GM18861 (cell line): ENCODE measurements at regions not wholly inside any gene's neighbourhood (a gene's known extent, or its start where the extent isn't known, plus 50 kb on each side); places are given as distances from the start of the nearest gene placed in this dataset.

Experiments
- ATAC-seq: cut with Tn5 transposase; IDR thresholded peaks from one replicate; pipeline ENCODE4 v1.9.1; 2021; ENCODE audit not compliant: unreplicated experiment

DNA sequence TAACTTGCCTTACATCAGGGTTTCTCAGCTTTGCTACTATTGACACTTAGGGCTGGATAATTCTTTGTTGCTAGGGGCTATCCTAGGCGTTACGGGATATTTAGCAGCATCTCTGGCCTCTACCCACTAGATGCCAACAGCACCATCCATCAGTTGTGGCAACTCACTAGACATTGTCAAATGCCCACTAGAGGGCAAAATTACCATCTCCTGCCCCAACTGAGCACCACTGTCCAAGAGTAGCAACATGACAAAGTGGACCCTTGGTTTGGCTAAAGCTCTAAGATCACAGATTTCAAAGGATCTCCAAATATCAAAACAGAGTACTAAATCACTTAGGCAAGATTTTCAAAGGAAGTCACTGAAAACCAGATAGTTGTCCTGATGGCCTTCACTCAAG, 251.7 kb upstream of the TBX3 start:
- ATAC-seq = no peak

DNA sequence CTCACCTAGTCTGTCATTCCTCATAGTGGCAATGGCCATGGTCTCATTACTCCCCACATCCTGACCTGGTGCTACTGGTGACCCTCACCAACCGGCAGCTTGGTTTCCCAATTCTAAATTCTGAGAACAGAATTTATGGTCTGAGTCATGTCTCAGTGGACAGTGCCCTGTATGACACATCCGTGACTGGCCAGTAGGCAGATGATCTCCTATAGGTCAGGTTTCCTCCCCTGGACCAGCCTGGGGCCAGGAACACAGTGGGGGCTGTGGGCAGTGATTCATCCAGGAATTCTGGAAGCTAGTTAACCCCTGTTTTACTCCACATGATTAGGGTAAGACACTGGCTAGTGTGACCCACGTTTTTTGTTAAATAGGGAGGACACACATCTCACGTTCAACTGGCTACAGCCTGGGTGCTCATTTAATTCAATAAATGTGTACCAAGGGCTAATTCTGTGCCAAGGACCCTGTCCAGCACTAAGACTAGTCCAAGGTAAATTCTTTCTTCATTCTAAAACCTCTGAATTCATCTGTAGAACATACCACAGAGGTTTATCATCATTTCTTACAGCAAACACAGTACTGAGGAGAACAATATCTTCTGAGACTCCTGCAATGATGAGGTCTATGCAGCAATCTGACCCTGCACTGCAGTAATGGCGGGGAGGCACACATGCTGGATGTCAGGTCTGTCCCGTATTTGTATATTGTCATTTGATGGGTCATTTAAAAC, 249.6 kb upstream of the TBX3 start:
- no peak for ATAC-seq

DNA sequence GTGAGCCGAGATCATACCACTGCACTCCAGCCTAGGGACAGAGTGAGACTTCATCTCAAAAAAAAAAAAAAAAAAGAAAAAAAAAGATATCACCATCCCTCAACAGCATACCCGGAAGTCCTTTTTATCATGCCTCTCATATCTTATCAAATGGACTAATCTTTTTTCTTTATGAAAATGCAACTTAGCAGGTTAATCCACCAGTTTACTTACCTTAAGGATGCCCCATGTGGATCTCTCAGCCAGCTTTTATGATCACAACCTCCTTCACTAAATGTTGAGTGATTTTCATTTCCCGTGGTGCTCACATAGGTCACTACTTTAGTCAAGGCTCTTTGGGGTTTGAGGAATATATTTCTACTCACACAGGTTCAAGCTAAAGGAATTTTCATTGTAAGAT, 248.8 kb upstream of the TBX3 start:
- no peak for ATAC-seq

DNA sequence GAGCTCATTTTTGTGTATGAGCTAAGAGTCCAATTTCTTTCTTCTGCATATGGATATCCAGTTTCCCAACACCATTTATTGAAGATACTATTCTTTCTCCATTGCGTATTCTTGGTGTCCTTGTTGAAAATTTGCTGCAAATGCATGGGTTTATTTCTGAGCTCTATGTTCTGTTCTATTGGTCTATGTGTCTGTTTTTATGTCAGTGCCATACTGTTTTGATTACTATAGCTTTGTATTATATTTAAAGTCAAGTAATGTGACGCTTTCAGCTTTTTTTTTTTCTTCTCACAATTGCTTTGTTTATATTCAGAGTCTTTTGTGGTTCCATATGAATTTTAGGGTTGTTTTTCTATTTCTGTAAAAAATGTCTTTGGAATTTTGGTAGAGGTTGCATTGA, 247.1 kb upstream of the TBX3 start:
- ATAC-seq = no peak

DNA sequence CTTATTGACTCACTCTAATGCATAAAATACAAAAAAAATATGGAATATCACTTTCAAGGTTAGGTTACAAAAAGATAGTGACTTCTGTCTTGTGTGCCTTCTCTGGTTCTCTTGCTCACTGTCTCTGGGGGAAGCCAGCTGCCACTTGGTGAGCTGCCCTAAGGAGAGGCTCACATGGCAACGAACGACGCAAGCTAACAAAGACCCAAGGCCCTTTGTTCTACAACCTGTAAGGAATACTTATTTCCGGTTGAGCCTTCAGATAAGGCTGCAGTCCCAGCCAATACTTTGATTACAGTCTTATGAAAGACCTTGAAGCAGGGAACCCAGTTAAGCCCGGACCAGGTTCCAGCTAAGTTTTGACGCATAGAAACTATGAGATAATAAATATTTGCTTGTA, 242.4 kb upstream of the TBX3 start:
- no peak for ATAC-seq

DNA sequence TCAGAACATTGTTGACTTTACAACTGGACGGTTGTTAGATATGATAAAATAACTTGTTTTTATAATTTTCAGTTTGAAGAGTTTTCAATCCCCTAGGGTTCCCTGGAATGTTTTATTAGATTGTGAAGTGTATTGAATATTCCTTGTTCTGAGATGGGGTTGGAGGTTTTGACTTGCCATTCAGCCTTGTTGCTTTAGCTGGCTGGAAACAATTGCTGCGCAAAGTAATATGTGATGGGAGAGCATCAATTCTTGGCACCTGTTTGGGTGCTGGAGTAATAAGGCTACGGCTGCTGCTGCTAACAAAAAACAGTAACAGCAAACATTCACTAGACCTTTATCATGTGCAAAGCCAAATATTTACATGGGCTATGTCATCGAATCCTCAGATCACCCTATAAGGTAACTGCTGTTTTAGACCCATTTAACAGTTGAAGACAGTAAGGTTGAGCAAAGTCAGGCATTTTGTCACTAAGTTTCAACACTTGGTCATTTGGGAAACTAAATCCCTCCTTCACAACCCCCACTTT, 241.0 kb upstream of the TBX3 start:
- ATAC-seq = no peak

DNA sequence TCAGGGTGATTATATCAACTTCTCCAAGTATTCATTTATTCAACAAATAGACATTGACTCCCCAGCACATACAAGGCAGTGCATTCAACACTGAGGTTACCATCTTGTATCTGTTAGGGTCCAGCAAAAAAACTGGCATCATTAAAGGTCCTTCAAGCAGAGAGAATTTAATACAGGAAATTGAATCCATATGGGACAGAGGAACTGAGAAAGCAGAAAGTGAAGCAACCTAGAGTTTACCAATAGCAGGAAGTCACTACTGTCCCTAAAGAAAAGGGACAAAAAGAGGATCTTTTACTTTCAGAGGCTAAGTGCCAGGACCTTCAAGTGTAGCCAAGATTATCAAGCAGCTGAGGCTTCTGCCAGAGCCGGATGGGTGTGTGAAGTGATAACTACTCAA, 237.8 kb upstream of the TBX3 start:
- ATAC-seq = no peak

DNA sequence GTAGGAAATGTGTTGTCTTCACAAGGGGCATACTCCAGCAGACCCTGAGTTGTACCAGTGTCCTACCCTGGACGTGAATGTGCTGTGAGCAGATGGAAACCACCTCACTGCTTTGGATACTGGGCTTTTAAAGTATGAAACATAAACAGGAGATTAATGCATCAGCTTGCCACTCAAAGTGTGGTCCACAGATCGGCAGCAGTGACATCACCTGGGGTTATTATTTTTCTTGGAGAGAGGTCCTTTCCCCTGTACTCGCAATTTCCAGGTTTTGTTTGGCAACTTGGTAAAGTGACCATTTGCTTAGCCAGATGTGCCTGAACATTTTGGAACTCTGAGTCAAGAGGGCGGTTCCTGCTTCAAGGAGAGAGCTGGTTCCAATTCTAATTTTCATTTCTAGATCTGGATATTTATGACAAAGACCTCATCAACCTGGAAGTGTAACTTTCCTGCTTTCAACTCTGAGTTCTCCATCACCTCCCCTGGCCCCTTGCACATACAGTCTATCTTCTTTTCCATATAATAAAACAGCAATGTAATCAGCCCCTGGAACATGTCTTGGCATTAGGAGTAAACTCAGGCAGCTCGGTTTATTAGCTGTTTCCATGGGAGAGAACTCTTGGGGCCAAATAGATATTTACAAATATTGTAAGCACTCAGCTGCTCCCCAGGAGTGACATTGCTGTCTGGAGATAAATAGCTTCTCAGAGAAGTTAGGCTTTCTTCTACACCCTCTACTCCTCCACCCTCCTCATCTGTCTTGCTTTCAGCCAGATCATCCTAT, 237.0 kb upstream of the TBX3 start:
- no peak for ATAC-seq

DNA sequence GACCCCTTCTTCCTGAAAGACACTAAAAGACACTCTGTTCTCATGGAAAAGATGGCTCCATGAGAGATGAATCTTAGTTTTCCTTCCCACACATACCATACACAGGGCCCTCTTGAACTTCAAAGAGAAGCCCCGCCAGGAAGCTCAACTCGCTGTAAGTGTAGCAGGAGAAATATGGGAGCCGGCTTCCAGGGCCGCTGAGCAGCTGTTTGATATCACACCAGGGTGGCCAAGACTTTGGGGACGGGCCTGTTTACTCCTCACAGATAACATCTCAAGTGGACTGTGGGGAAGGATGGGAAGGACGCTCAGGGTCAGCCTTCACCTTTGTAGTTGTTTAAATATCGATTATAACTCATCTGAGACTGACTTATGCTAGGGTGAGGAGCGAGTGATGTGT, 235.5 kb upstream of the TBX3 start:
- no peak for ATAC-seq

DNA sequence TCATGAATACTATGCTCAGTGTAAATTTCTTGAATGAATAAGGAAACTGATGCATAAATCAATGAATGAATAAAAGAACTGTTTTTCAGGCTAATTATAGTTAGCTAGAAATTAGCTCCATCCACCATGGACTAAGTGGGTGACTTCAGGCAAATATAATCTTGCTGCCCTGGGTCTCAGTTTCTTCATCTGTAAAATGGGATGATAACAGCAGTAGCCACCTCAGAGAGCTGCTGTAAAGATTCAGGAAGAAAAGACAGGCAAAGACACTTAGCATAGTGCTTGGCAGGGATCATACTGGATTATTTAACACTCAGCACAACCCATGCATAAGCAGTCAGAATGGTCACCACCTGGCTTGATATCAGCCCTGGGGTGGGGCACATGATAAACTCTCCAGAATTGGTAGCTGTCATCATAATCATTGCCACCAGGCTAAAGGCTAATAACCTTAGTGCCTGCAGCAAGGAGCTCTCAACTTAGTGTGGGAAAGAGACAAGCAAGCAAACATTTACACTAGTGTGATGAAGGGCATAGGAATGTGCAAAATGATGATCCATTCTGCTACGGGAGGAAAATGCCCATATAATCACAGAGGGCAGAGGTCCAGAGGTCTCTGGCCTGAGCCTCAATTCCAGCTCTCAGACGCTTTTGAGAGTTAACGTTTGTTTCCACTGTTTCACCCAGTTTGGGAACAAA, 234.7 kb upstream of the TBX3 start:
- no peak for ATAC-seq

DNA sequence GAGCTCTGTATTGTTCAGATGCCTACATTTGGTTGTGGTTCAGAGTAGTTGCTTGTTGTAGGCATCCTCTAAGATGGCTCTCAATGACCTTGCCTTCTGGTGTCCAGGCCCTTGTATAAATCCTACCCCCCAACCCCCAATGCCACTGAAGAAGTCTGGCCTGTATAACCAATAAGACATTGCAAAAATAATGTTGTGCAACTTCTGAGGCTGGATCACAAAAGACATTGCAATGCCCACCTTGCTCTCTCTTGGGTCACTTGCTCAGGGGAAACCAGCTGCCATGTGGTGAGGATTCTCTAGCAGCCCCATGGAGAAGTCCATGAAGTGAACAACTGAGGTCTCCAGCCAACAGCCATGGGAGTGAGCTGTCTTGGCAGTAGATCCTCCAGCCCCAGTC, 234.0 kb upstream of the TBX3 start:
- no peak for ATAC-seq

DNA sequence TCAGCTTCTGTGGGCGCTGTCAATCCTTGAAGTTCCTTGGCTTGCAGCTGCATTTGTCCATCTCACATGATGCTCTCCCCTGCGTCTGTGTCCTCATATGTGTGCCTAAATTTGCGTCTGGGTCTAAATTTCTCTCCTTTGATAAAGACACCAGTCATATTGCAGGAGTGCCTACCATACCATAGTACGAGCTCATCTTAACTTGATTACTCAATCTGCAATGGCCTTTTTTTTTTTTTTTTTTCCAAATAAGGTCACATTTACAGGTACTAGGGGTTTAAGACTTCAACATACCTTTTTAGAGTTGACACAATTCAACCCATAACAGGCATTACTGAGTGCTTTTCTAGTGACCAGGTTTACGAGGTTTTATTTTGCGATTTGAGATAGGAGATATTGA, 233.3 kb upstream of the TBX3 start:
- ATAC-seq = no peak

DNA sequence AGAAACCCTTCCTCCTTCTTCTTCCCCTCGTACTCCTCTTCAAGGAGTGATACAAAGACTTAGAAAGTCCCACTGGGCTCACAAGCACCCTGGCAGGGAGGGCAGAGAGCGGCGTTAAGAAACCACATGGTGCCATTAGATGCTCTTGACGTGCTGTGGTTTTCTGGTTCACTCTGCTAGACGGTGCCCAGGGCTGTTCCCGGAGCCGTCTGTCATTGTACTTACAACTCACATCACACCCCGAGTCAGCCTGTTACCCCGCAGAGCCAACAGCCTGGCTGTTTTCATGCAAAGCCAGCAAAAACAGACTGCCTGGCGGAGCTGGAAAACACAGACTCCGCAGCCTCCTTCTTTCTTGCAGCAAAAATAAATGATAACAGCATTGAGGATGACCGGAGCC, 232.6 kb upstream of the TBX3 start:
- ATAC-seq = no peak

DNA sequence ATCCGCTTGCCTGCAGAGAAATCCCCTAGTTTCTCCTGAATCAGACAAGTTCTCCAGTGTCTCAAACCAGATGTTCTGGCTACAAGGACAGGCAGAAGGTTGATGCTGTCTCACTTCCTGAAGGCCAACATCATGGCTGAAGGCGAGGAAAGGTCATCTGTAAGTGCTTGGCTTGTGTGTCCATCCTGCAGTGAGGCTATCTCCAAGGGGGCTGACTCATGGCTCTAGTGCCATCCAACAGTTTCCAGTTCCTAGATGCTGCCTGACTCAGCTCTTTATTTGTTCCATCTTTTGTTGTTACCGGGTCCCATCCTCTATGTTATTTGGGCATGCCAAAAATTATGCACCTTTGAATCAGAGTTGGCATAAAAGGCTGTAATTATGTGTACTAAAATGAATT, 232.1 kb upstream of the TBX3 start:
- no peak for ATAC-seq

DNA sequence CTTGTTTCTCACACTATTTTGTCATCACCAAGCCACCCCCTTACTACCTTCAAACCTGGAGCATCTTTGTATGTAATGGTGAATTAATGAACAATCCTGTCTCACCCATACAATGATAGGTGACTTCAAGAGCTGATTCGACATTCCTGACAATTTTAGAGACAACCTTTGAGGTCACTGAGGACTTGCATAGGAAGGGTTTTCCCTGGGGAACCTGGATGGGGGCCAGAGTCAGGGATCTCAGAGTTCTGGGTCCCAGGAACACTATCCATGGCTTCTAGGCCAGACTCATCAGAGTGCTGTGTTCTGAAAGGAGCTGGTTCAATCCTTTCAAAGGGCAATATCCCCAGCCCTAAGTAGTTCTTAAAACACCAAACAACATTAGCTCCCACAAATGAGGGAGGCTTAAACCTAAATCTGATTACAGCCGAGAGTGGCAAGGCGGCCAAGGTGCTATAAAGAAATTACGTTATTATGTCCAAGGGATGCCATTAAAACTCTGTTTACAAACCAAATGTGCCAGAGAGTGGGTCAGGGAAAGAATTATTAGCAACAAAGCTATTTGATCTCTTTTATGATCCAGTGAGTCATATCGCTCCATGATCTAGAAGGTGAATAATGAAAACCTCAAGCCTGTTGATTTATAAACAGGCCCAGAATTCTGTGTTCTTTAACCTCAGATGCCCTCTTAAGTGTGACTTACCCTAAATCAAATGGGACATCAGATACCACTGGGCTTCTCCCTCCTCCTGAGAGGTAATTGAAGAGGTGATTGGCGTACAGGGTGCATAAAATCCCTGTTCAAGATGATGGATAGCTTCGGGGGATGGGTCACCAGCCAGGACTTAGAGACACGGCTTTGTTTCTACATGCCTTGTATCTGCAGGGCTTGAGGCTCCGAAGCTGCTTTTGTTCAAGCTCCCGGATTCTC, 230.2 kb upstream of the TBX3 start:
- ATAC-seq = no peak

DNA sequence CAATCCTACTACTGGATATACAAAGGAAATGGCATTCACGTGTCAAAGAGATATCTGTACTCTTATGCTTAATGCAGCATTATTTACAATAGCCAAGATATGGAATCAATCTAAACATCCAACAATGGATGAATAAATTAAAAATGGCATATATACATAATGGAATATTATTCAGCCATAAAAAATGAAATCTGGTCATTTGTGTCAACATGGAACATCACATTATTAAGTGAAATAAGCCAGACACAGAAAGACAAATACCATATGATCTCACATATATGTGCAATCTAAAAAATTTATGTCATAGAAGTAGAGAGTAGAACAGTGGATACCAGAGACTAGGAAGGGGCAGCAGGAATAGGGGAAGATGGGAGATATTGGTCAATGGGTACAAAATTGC, 228.8 kb upstream of the TBX3 start:
- ATAC-seq = no peak

DNA sequence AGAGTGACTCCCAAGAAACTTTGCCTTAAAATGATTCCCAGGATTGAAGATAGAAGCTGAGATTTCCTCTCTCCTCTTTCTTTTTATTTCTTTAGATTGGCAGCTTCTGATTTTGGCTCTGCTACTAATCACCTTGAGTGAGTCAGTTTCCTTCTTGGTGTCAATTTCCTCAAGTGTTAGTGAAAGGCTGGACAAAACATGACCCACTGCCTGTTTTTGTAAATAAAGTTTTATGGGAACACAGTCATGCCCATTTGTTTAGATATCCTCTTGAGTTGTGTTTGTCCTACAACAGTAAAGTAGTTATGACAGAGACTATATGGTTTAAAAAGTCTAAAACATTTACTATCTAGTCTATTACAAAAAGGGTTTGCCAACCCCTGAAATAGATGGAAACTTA, 227.2 kb upstream of the TBX3 start:
- ATAC-seq = no peak

DNA sequence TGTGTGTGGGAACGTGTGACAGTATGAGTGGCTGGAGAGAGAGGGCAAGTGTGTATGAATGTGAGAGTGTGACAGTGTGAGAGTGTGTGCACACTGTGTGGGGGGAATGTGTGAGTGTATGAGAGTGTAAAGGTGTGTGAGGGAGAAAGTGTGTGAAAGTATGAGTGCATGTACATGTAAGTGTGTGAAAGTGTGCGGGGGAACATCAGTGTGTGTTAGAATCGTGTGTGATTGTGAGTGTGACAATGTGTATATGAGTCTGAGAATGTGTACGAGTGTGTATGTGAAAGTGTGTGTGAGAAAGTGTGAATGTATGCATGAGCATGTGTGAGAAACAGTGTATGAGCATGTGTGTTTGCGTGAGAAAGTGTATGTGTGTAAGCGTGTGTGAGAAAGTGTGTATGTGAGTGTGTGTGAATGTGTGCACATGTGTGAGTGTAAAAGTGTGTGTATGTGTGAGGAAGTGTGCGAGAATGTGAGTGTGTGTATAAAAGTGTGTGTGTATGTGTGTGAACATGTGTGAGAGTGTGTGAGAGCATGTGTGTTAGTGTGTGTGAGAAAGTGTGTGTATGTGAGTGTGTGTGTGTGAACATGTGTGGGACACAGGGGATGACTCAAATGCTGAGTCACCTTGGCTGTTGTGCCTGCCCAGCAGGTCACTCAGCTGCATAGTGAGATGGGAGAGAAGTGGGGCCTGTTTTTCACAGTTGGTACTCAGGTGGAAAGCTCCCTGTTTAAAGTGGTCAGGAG, 220.5 kb upstream of the TBX3 start:
- no peak for ATAC-seq

DNA sequence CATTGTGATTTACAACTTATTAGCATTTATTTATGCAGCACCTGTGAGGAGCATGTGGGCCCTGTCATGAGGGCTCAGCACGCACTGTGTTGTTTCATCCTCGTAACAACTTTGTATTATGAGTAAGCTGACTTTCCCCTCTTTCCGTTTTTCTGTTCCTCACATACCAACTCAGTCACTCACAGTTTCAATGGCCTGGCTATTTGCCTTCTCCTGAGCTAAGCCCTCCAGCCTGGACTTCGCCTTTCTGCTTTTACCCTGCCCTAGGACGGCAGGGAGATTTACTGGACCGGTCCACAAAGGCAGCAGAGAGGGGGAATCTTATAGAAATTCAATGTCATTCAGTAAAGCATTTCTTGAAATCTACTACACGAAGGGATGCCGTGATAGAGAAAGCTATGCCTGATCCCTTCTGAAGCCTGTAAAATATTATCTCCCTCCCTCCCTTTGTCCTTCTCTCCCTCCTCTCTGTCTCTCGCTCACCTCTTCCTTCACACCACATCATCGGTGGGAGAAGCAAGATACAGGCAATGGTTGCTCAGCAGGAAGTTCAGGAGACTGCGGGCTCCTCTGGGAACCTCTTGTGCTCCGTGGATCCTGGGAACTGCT, 219.2 kb upstream of the TBX3 start:
- ATAC-seq = no peak

DNA sequence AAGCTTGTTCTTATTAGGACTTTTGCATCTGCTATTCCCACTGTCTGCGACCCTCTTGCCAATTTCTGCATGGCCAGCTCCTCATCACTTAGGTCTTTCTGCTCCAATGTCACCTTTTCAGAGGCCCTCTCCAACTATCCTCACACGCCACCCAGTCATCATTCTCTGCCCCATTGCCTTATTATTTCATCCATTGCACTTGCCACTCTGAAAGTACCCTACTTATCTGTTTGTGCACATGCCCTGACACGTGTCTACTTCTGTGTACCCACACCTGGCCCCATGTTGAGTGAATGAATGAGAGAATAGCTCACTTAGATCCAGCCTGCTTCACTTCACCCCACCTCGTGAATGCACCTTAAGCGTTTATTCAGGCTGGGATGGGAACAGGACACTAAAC, 218.7 kb upstream of the TBX3 start:
- no peak for ATAC-seq
